GM19043 (cell line): ENCODE measurements at regions not wholly inside any gene's neighbourhood (a gene's known extent, or its start where the extent isn't known, plus 50 kb on each side); places are given as distances from the start of the nearest gene placed in this dataset.
"Not testable (repeated sequence)": the region's sequence is repeated elsewhere in the genome, so short reads cannot be mapped to it uniquely, and the experiment has no call there.

Experiments used
- ATAC-seq: cut with Tn5 transposase; IDR thresholded peaks from one replicate; pipeline ENCODE4 v1.9.1; 2021; ENCODE audit warnings: low read depth; ENCODE audit not compliant: unreplicated experiment

DNA sequence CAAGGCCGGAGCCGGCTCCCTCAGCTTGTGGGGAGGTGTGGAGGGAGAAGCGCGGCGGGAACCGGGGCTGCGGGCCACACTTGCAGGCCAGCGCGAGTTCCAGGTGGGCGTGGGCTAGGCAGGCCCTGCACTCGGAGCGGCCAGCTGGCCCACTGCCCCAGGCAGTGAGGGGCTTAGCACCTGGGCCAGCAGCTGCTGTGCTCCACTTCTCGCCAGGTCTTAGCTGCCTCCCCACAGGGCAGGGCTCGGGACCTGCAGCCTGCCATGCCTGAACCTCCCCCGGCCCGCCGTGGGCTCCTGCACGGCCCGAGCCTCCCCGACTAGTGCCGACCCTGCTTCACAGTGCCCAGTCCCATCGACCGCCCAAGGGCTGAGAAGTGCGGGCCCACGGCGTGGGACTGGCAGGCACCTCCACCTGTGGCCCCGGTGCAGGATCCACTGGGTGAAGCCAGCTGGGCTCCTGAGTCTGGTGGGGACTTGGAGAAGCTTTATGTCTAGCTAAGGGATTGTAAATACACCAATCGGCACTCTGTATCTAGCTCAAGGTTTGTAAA lies 131.8 kb downstream of the KDR start:
- ATAC-seq = not testable (repeated sequence)

DNA sequence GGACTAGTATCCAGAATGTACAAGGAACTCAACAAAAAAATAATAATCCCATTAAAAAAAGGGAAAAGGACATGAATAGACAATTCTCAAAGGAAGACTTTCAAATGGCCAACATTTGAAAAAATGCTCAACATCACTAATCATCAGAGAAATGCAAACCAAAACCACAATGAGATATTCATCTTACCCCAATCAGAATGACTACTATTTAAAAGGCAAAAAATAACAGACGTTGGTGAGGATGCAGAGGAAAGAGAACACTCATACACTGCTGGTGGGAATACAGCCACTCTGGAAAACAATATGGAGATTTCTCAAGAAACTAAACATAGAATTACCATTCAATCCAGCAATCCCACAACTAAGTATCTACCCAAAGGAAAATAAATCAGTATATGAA lies 133.1 kb downstream of the KDR start:
- no peak for ATAC-seq

DNA sequence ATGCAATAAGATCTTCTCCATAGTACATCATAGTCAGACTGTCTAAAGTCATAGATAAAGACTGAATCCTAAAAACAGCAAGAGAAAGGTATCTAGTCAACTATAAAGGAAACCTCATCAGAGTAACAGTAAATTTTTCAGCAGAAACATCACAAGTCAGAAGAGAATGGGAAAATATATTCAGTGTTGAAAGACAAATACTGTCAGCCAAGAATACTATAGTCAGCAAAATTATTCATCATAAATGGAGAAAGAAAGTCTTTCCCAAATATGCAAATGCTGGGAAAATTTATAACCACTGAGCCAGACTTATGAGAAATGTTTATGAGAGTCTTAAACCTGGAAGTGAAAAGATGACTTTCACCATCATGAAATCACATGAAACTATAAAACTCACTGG lies 136.7 kb downstream of the KDR start:
- ATAC-seq = no peak

DNA sequence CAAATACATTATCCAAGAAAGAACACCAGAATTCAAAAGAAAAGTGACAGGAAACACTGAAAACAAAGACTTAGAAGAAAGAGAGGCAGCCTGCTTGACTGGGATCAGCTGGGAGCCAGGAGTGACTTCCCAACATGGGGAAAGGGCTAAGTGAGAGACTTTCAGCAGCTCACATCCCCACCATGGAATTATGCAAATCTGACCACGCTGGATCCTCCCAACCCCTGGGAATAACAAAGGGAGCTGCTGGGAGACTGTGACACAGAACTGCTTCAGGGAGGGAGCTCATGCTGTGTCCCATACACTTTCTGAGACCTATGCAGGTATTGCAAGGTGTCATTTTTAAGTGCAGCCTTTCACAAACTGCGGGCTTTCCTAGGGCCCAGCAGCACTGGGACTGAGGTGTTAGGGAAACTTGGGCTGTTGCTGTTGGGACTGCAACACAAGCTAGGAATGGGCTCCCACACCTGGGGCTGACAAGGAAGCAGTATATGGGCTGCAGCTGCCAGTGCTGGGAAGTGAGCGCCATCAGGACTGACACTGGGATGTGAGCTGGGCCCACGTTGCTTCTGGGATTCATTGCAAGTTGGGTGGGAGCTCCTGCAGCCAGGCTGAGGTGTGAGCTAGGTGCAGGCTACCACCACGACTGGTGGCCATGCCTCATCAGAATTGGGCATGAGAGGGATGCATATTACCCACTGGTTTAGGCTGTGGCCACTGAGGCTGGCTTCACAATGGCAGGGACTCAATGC lies 139.1 kb downstream of the KDR start:
- no peak for ATAC-seq

DNA sequence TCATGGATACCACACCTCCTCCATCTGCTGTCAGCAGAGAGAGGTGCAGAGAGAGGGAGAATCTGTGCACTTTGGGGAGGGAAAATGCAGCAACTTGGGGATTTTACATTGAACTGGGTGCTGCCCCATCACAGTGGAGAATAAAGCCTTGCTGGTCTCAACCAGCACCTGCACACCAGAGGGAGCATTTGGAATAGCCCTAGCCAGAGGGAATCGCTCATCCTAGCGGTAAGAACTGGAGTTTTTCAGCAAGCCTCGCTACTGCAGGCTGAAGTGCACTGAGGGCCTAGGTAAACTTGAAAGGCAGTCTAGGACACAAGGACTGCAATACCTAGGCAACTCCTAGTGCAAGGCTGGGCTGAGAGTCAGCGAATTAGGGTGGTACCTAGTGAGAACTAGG lies 148.7 kb downstream of the KDR start:
- ATAC-seq = no peak

DNA sequence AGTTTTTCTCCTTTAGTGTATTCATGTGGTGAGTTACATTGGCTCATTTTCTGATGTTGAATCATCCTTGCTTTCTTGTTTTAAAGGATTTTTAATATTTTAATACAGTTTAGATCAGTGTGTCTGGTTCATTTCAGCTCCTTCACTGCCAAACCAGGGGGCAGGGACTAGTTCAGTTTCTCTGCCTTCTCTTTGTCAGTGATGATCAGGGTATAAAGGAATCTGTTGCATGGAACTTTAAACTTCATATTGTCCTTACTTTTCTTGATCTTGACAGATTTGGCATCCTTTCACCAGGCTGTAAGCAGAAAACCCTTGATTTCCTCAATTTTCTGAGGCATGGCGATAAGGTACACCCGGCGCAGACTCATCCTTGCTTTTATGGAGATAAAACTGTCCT lies 149.4 kb downstream of the KDR start:
- no peak for ATAC-seq

DNA sequence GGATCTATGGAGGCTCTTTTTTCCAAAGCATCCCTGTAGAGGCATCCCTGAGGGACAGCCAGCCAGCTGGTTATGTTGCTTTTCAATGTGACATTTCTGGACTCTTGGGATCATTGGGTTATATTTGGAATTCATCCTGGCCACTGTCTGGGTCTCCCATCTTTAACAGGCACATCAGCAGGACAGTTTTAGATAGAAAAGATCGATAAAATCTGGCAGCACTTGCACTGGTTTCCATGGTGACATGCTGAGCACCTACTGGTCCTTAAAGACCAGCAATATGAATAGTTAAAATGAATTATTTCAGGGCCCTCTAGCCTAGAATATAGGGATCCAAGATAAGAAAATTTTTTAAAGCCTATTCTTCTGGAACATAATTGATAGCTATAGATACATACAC lies 151.6 kb downstream of the KDR start:
- ATAC-seq = no peak

DNA sequence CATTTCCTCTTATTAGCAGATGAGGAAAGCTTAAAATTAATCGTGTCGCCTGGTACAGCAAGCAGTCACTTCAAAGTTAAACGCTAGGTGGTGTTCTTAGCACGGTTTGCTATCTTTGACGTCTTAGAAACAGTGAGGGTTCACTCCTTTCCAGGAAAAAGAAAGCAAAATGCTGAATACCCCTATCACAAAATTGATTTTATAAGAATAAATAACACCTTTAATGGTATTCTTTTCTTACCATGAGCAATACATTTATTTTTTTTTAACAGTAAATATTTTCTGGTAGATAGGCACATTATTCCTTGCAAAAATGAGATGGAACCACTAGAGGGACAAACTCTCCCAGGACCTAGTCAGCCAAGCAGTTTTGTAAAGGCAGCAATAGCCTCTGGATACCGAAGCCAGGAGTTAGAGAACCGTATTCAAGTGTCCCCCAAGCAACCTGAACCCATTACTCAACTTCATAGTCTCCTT lies 153.9 kb downstream of the KDR start:
- ATAC-seq = peak; percentile 74

DNA sequence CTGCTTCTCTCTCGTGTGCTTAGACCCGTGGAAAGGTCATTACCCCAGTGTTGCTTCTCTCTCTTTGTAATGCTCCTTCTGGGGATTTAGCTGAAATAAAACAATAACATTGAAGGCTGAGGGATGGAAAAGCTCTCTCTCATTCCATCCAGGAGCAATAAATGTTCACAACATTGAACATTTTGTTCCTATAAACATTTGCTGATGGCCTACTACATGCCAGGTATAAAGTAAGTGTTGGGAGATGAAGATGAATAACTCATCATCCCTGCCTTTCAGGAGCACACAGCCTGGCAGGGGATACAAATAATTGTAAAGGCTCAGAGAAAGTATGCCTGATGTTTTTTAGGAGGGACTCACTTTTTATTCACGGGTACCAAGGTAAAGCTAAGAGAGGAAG lies 158.1 kb downstream of the KDR start:
- ATAC-seq = no peak

DNA sequence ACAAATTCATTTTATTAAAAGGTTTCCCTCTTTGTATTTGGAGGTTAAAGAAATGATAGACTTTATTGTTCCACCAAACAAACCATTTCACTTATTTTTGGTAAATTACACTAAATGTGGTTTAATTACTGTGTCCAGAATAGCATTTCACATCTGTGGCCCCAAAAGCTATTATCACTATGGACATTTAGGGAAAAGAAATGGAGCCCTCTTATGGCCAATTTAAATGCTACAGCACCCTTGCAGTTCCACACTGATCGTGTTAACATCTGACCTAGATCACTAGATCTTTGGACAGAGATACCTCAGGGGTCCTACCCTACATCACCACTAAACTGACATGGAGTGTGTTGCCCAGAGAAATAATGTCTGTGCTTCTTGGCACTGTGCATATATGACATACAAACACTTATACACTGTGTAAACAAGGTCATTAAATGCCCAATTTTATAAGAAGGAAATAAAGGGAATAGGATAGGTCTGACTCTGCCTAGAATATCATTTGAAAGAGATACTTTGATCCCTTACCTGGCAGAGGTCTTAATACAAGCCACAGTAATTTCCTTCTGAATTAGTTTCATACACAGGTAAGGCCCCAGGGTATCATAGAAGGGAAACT lies 163.9 kb downstream of the KDR start:
- no peak for ATAC-seq

DNA sequence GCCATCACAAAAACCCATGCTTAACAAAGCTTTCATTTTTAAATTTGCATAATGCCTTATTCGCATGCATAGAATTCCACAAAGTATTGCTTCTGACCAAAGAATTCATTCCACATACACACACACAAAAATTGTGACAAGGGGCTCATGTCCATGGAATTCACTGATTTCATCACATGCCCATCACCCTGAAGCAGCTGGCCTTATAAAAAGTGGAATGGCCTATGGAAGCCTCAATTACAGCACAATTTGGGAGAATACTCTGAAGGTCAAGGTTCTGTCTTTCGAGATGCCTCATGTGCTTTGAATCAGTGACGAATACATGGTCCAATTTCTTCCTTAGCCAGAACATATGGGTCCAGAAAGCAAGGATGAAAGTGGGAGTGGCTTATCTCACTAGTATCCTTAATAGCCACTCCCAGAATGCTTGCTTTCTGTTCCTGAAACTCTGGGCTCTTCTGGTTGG lies 165.7 kb downstream of the KDR start:
- no peak for ATAC-seq

DNA sequence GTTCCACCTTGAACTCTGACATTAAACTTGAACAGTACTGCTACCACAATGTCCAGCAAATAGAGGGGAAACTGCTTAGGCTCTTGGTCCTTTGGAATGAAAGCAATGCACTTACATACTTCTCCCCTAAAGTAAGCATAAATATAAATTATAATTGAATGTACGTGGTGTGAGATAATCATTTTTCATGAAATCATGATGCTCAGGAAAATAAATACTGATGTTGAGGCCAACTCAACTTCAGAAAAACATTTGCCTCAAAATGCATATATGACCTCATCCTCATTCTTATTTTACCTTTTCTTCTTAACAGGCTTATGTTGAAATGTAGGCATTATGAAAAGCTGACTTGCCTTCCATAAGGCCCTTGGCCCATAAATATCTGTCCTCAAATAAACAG lies 166.3 kb downstream of the KDR start:
- ATAC-seq = no peak

DNA sequence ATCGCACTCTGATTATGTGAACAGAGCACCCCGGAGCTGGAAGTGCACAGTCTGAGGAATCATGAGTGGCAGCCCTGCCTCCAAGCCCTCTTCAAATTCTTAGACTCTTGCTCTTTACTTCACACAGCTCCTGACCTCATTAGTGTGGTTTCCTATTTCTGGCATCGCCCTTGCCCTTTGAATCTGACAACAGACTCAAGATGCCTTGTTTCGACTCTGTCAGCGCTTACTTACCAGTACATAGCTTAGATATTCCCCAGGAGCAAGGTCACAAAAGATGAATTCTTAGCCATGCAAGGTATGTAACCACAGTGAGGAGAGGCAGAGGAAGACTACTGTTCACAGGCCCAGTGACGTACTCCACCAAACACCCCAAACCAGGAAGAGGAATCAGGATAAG lies 167.2 kb downstream of the KDR start:
- no peak for ATAC-seq

DNA sequence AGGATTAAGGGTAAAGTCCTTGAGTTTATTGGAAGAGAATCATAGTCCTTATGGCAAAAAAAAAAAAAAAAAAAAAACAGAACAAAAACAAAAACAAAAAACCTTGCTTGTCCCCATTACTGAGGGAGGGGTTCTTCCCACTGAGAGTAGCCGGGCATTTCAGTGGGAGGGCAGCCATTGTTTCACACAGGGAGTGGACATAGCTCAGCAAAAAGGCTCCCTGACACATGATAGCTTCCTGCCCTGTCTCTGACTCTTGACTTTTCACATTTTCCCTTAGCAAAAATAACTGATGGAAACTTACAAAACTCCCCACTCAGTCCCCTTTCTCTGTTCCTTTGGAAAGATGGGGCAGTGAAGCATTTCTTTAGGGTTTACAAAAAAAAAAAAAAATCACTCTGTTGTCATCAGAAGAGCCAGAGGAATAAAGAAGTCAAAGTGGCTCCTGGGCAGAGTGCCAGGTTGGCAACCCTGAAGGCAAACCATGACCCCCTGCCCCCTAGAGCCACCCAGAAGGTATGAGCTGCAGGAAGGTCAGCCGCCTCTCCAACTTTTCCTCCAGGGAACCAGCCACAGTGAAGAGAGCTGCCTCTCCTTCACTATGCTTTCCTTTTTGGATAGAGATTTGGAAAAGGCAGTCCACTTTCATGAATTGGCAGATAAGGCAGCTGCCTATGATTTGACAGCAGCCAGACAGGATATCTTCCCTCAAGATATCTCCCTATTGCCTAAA lies 170.6 kb downstream of the KDR start:
- ATAC-seq = no peak

DNA sequence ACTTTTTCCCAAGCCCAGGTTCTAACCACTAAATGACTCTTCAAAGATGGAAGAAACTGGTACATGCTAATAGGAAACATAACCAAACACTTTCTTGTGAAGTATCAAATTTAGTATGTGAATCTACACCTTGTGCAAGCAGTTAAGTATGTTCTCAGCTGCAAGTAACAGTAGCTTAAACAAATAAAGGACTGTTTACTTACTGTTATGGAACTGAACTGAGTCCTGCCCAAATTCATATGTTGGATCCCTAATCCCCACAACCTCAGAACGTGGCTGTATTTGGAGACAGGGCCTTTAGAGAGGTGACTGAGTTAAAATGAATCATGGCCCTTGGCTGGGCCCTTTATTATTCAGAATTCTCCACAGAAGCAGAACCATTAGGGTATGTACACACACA lies 178.7 kb downstream of the KDR start:
- no peak for ATAC-seq

DNA sequence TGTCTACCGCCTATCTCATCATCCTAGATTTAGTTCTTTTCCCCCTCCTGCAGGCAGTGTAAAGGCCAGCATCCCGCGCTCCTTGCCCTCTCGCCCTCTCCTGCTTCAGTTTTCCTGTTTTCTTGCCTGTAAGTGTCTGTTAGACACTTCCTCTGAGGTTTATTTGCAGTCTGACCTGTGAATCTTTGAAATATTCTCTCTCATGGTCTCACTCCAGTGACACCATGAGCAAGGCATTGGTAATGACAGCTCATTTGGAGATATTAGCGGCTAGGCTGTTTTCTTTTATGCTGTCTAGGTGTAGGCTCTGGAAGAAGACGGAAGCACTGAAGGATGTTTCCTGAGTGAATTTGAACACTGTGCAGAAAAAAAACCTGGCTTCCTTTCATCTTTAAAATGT lies 179.6 kb downstream of the KDR start:
- no peak for ATAC-seq

DNA sequence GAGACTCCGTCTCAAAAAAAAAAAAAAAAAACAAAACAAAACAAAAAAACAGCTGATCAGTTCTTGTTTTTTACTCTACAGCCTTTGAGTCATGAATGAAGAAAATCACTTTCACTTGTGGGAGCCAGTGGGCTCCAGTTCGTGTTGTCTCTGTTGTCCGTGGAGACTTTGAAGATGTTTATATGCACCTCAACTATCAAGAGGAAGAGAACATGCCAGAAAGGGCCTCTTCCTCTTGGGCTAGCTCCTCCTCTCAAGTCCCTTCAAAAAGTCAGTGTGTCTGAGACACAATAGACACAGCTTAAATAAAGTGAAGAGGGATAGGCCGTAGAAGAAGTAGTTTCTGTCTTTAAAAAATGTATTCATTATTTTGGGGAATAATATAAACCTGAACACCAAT lies 182.7 kb downstream of the KDR start:
- ATAC-seq = no peak

DNA sequence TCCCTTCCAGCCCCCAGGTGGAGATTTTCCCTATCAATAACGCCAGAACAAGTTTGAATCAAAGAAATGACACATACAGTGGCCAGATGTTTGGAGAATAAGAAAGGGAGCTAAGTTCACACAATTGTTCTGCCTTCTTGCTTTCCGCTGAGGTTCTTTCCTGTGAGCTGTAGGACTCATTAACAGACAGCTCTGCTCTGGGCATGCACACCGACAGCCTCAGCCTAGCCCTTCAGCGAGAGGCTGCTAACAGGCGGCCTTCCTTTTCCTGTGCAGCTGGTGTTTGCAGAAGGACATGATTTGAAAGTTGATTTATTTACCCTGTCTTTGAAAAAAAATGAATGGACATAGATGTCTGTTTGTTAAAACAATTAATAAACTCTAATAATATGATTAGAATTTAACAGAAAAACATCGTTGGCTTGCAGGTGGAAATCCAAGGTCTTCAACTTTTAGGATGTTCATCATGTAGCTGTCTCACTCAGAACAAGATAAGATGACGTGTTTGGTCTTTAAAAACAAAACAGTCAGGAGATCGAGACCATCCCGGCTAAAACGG lies 183.3 kb downstream of the KDR start:
- ATAC-seq = peak; percentile 83

DNA sequence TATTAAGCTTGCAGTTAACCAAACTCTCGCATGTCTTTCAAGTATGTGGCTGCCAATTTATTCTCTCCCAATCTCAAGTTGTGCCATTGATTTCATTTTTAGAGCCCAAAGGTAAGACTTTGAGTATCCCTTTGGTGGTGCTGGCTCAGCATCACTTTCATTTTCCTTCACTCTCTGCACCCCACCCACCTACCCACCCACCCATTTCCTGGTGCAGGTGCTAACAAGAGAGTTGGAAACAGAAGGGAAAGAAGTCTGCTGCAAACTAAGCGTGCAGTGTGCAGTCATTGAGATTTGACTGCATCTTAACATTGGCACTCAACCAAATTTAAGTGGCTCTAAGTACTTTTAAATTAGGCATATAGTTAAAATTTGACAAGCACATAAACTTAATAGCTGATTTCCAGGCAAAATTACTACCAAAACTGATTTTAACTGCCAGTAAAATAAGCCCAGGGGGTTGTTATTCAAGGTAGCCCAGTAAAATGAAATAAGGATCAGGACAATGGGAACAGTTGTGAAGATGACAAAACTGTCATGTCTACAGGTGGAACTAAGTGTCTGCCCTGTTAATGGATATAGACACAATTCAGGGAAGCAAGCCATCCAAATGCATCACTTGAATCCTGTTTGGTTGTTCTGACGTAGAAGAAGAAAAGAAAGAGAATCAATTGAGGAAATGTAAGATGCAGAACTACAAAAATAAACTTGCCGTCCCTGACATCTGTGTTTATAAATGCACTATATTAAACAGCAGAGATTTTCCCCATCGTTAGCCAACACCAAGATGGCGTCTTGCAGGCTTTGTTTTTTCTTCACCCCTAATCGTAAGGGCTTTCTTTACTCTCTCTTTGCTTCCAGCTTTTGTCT lies 184.2 kb downstream of the KDR start:
- no peak for ATAC-seq

DNA sequence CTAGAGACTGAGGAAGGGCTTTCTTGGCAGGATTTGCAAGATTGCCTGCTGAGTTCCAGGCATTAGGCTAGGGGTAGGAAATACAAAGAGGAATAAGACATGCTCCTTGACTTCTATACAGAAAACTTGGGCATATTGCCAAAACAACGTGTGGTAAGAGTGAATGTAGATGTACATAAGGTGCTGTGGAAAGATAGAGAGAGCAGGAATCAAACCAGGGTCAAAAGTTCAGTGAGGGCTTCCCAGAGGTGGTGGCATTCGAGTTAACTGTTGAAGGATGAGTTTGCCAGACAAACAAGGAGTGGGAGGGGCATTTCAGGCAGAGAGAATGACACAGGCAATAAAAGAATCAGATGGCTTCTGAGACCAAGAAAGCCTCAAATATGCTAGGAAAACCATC lies 187.9 kb downstream of the KDR start:
- no peak for ATAC-seq
